ENCODE measurements at regions not wholly inside any gene's neighbourhood (a gene's known extent, or its start where the extent isn't known, plus 50 kb on each side); places are given as distances from the start of the nearest gene placed in this dataset.

GRCh38 chr1:98460136-98460535, 201.4 kb upstream of the SNX7 start (continued):
- TF ChIP-seq, protein P1, sequence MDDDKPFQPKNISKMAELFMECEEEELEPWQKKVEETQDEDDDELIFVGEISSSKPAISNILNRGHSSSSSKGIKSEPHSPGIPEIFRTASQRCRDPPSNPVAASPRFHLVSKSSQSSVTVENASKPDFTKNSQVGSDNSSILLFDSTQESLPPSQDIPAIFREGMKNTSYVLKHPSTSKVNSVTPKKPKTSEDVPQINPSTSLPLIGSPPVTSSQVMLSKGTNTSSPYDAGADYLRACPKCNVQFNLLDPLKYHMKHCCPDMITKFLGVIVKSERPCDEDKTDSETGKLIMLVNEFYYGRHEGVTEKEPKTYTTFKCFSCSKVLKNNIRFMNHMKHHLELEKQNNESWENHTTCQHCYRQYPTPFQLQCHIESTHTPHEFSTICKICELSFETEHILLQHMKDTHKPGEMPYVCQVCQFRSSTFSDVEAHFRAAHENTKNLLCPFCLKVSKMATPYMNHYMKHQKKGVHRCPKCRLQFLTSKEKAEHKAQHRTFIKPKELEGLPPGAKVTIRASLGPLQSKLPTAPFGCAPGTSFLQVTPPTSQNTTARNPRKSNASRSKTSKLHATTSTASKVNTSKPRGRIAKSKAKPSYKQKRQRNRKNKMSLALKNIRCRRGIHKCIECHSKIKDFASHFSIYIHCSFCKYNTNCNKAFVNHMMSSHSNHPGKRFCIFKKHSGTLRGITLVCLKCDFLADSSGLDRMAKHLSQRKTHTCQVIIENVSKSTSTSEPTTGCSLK (tag by site-specific recombination; IDR thresholded peaks at IDR 0.05): no peak
- TF ChIP-seq SCRT2 (tag by site-specific recombination; IDR thresholded peaks at IDR 0.05) (no peak), MZF1 (tag by site-specific recombination; IDR thresholded peaks at IDR 0.05; ENCODE audit: borderline replicate concordance) (no peak), ZNF341 (tag by site-specific recombination; IDR thresholded peaks at IDR 0.05; ENCODE audit: low read depth) (no peak), ELK4 (IDR thresholded peaks at IDR 0.05; ENCODE audit: borderline replicate concordance, low read depth, low read length) (no peak), PRDM1 (tag by site-specific recombination; IDR thresholded peaks at IDR 0.05) (no peak), ZNF664 (tag by site-specific recombination; IDR thresholded peaks at IDR 0.05) (no peak)

DNA sequence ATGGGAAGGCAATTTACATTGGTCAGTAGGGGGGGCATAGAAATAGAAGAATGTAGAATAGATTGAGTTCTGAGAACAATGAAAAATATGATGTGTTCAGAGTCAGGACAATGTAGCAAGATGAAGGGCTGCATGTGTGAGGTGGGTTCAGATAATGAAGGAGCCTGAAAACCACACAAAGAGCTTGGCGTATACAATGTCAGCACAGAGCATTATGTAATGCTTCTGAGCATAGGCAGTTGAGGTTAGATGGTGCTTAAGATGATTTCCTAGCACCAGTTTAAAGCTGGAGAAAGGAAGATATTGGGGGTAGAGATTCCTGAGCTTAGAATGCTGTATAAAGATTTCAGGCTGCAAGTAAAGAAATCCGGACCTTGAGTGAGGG, 202.0 kb upstream of the SNX7 start:
- POLR2A ChIA-PET: no interaction called here

DNA sequence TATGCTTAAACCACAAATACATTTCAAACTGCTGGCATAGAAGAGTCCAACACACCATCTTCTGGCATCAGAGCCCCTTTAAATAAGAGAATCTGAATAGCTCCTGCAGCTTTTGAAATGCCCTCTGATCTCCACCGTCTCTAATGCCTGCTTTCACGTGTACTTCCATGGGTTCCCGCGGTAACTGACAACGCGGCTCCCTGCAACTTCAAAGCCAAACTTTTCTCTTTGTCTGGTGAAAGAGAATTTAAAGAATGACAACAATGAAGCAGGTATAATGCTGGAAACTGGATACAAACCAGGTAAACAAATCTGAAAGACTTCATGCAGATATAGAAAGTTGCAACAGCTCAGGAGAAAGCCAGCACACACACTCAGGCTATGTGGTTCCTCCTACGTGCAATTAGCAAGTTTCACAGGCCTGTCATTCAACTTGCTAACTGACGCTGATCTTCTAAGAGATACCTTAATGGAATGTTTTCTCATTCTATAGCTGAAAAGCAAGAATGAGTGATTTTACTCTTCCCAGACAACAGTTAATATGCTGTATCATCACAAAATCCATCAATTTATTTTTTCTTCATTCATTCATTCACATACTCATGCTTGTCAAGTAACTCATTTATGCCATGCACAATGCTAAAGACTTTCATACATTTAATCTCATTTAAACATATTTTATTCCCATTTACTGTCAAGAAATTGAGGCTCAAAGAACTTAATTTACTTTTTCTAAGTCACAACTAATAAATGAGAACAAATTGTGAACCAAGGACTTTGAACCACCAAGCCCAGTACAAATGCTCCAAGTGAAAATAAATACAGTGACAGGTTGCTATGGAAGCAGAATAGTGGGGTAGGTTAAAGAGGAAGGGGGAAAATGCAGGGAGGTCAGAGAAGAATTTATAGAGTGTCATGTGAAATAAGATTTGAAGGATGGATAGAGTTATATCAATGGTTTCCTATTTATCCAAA, 202.7 kb upstream of the SNX7 start:
- Histone ChIP-seq H3K27ac (ENCODE audit: extremely low read depth, low read depth, low read length) (no peak overlapping the region), H3K36me3 (ENCODE audit: control insufficient read depth in 2 of 2, insufficient read depth in 1 of 2, low read length in 2 of 2) (no peaks in the 10 kb centered on the region), H3K4me1 (ENCODE audit: control insufficient read depth, insufficient read depth, low read length) (no peaks in the 10 kb centered on the region), H3K4me3 (ENCODE audit: low read depth, low read length) (no peak overlapping the region), H3K9me3 (ENCODE audit: control insufficient read depth, insufficient read depth, low read depth, low read length) (no peaks in the 10 kb centered on the region)
- POLR2A ChIA-PET: no interaction called here
- no peak for TF ChIP-seq ZNF184 (tag by site-specific recombination; IDR thresholded peaks at IDR 0.05)
- no peak for TF ChIP-seq ZNF747 (tag by site-specific recombination; IDR thresholded peaks at IDR 0.05)
- TF ChIP-seq ZNF146 (tag by site-specific recombination; IDR thresholded peaks at IDR 0.05): no peak
- CTCF ChIA-PET: no interaction called here

More for the DNA sequence above, 202.0 kb upstream of the SNX7 start:
- TF ChIP-seq ZNF354C (tag by site-specific recombination; IDR thresholded peaks at IDR 0.05; ENCODE audit: borderline replicate concordance, low read depth) (no peak), ZNF404 (tag by site-specific recombination; IDR thresholded peaks at IDR 0.05) (no peak)
- Histone ChIP-seq H3K27ac (ENCODE audit: extremely low read depth, low read depth, low read length) (no peak overlapping the region), H3K4me1 (ENCODE audit: control insufficient read depth, insufficient read depth, low read length) (no peaks in the 10 kb centered on the region), H3K9me3 (ENCODE audit: control insufficient read depth, insufficient read depth, low read depth, low read length) (no peaks in the 10 kb centered on the region), H3K4me3 (ENCODE audit: low read depth, low read length) (no peak overlapping the region), H3K36me3 (ENCODE audit: control insufficient read depth in 2 of 2, insufficient read depth in 1 of 2, low read length in 2 of 2) (no peaks in the 10 kb centered on the region)
- CTCF ChIA-PET: no interaction called here

DNA sequence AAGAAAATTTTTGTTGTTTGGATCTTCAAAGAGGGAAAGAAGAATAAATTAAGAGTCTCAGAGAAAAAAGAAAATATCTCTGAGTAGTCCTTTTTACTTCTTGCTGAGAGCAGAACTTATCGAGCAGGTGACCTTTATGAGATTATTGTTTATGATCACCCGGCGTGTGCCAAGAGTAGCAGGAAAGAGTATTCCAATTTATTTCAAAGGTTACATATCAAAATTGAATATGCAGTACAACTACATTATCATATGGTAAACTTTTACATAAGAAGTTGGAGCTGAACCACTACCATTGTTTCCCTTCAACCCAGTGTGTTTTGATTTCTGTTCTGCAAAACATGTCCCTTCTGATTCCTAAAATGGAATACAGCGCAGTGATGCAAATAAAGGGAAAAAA, 204.3 kb upstream of the SNX7 start:
- Histone ChIP-seq H3K4me1 (ENCODE audit: control insufficient read depth, insufficient read depth, low read length) (no peaks in the 10 kb centered on the region), H3K4me3 (ENCODE audit: low read depth, low read length) (no peak overlapping the region), H3K36me3 (ENCODE audit: control insufficient read depth in 2 of 2, insufficient read depth in 1 of 2, low read length in 2 of 2) (no peaks in the 10 kb centered on the region), H3K9me3 (ENCODE audit: control insufficient read depth, insufficient read depth, low read depth, low read length) (no peaks in the 10 kb centered on the region), H3K27ac (ENCODE audit: extremely low read depth, low read depth, low read length) (no peak overlapping the region)
- ChIA-PET POLR2A (no interaction called here), CTCF (no interaction called here)
- TF ChIP-seq, protein P2, sequence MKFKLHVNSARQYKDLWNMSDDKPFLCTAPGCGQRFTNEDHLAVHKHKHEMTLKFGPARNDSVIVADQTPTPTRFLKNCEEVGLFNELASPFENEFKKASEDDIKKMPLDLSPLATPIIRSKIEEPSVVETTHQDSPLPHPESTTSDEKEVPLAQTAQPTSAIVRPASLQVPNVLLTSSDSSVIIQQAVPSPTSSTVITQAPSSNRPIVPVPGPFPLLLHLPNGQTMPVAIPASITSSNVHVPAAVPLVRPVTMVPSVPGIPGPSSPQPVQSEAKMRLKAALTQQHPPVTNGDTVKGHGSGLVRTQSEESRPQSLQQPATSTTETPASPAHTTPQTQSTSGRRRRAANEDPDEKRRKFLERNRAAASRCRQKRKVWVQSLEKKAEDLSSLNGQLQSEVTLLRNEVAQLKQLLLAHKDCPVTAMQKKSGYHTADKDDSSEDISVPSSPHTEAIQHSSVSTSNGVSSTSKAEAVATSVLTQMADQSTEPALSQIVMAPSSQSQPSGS (tag by site-specific recombination; IDR thresholded peaks at IDR 0.05; ENCODE audit: low read depth): no peak
- TF ChIP-seq KLF10 (tag by site-specific recombination; IDR thresholded peaks at IDR 0.05) (no peak), ZBTB21 (tag by site-specific recombination; IDR thresholded peaks at IDR 0.05) (no peak)
